Hematopoietic multipotent progenitor cell treated with erythropoietin and hydrocortisone succinate and interleukin-3 and kit ligand, for 4 days (in vitro differentiated cells): ENCODE measurements at regions not wholly inside any gene's neighbourhood (a gene's known extent, or its start where the extent isn't known, plus 50 kb on each side); places are given as distances from the start of the nearest gene placed in this dataset.
"Not testable (repeated sequence)": the region's sequence is repeated elsewhere in the genome, so short reads cannot be mapped to it uniquely, and the experiment has no call there.

ENCODE experiments used
- DNase-seq: peaks from one replicate; pipeline ENCODE4 v3.0.0-alpha.2; 2015

GRCh38 chr1:105459759-105460158 is 1596.7 kb upstream of the PRMT6 start:
- DNase-seq: no peak

- DNase-seq: no peak
These were observed 1594.2 kb upstream of the PRMT6 start for GRCh38 chr1:105462308-105462707.

GRCh38 chr1:105467549-105467948 is 1588.9 kb upstream of the PRMT6 start:
- DNase-seq: no peak

- DNase-seq: not testable (repeated sequence)
These were observed 1585.9 kb upstream of the PRMT6 start for GRCh38 chr1:105470541-105470940.

- DNase-seq: no peak
These were observed 1573.0 kb upstream of the PRMT6 start for GRCh38 chr1:105483436-105483835.

GRCh38 chr1:105485207-105485606 is 1571.3 kb upstream of the PRMT6 start:
- DNase-seq: no peak

GRCh38 chr1:105492921-105493320 is 1563.6 kb upstream of the PRMT6 start:
- no peak for DNase-seq

- no peak for DNase-seq
These were observed 1540.4 kb upstream of the PRMT6 start for GRCh38 chr1:105516068-105516467.

GRCh38 chr1:105533996-105534395 is 1522.5 kb upstream of the PRMT6 start:
- DNase-seq: no peak

GRCh38 chr1:105544475-105544874 is 1512.0 kb upstream of the PRMT6 start:
- DNase-seq: no peak

GRCh38 chr1:105556266-105556665 is 1500.2 kb upstream of the PRMT6 start:
- DNase-seq: no peak

- DNase-seq: no peak
These were observed 1498.5 kb upstream of the PRMT6 start for GRCh38 chr1:105558023-105558422.

- no peak for DNase-seq
These were observed 1491.5 kb upstream of the PRMT6 start for GRCh38 chr1:105565006-105565405.

- no peak for DNase-seq
These were observed 1470.7 kb upstream of the PRMT6 start for GRCh38 chr1:105585791-105586190.

GRCh38 chr1:105591681-105592080 is 1464.8 kb upstream of the PRMT6 start:
- no peak for DNase-seq

- peak; percentile 13 for DNase-seq
These were observed 1447.8 kb upstream of the PRMT6 start for GRCh38 chr1:105608713-105609112.

- DNase-seq: no peak
These were observed 1430.0 kb upstream of the PRMT6 start for GRCh38 chr1:105626276-105626987.

- DNase-seq: not testable (repeated sequence)
These were observed 1425.2 kb upstream of the PRMT6 start for GRCh38 chr1:105631153-105631744.

- DNase-seq: no peak
These were observed 1423.9 kb upstream of the PRMT6 start for GRCh38 chr1:105632342-105633196.

GRCh38 chr1:105636052-105636451 is 1420.4 kb upstream of the PRMT6 start:
- DNase-seq: no peak

GRCh38 chr1:105641407-105641806 is 1415.1 kb upstream of the PRMT6 start:
- no peak for DNase-seq

- DNase-seq: no peak
These were observed 1404.4 kb upstream of the PRMT6 start for GRCh38 chr1:105652109-105652508.

GRCh38 chr1:105655032-105655431 is 1401.4 kb upstream of the PRMT6 start:
- DNase-seq: no peak

- no peak for DNase-seq
These were observed 1392.0 kb upstream of the PRMT6 start for GRCh38 chr1:105664495-105664894.
